Erythroblast (primary cell): ENCODE measurements at regions not wholly inside any gene's neighbourhood (a gene's known extent, or its start where the extent isn't known, plus 50 kb on each side); places are given as distances from the start of the nearest gene placed in this dataset.

Source experiments
- DNase-seq, 2 experiments: peaks; one replicate each; lab custom pipeline; 2025; lab: John Stamatoyannopoulos, UW
- GATA1 ChIP-seq: IDR thresholded peaks from 2 replicates; pipeline ENCODE4 v1.6.1; 2011; ENCODE audit warnings: low read depth, mild to moderate bottlenecking, control low read depth, low read length, moderate library complexity
- POLR2A ChIP-seq: IDR thresholded peaks from 2 replicates; pipeline ENCODE4 v1.6.1; 2011; ENCODE audit warnings: mild to moderate bottlenecking, low read length

- DNase-seq = no peak
- TF ChIP-seq POLR2A (no peak), GATA1 (no peak)
Measured at GRCh38 chr5:40334242-40334635, 345.5 kb upstream of the PTGER4 start.

GRCh38 chr5:40333459-40334241, 346.1 kb upstream of the PTGER4 start:
- DNase-seq = no peak
- TF ChIP-seq POLR2A = no peak
- TF ChIP-seq GATA1 = no peak

DNA sequence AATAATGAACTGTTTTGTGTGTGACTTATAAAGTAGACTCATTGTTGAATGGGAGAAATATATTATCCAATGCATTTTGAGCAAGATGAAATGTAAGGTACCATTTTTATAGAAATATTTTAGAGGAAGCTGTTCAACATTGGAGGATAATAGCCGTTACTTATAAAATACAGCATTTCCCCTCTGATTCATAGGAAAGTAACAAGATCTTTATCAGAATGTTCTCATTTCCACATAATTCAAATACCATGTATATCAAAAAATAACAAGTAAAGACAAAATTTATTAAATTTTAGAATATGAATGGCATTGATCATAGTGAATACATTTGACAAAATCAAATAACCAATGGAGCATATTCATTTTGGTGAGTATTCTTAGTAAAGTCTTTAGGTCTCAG, 346.7 kb upstream of the PTGER4 start:
- DNase-seq = no peak
- TF ChIP-seq GATA1 (no peak), POLR2A (no peak)

DNA sequence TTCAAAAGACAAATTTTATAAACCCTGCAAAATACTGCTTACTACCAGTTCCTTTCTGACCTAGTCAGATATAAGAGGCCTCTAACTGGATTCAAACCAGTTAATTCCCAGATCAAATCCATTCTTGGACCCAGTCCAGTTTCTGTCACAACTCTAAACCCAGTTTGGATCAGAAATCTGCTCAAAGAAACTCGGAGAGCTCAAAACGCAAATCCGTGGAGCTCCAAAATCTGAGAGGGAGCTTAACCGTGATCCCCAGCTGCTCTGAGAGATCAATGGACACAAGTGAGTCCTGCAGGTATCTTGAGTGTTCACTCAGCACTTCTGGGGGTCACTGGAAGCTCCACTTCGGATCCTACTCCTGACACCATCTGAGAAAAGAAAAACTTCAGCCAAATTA, 348.1 kb upstream of the PTGER4 start:
- no peak for DNase-seq
- TF ChIP-seq GATA1 = no peak
- TF ChIP-seq POLR2A = no peak

GRCh38 chr5:40321514-40321913, 358.2 kb upstream of the PTGER4 start:
- TF ChIP-seq GATA1 = no peak
- TF ChIP-seq POLR2A = no peak
- no peak for DNase-seq

DNA sequence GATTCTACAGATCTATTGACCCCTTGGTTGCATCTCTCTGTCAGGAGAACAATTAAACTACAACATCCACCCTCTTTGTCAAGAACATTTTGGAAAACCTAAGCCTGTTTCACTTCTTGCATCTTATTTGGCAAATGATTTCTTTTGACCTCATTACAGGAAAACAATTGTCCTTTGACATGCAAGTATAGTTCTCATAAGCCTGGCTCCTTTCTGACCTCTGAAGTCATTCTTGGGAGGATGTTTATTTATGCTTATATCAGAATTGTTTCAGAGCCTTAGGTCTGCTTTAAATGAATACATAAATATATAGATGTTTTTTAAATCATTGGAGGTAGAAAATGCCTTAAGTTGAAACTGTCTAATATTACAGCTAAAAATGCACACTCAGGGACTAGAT, 361.3 kb upstream of the PTGER4 start:
- no peak for DNase-seq
- TF ChIP-seq GATA1 = no peak
- no peak for TF ChIP-seq POLR2A

DNA sequence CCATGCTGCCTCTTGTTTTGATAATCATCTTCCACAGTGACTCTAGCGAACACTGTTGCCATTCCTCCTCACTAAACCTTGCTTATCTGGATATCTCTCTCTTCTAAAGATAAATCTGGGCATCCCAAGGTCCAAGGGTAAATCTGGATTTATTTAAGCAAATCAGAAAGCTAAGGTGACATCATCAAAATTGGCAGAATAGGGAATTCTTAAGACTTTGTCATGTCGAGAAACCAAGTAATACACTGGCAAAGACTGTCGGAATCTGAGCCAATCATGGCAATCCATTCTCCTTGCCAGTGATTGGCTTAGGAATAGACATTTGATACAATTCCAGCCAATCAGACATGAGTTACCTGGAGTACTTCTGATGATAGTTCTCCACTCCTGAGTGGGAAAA, 362.7 kb upstream of the PTGER4 start:
- TF ChIP-seq GATA1 (no peak), POLR2A (no peak)
- DNase-seq = no peak

DNA sequence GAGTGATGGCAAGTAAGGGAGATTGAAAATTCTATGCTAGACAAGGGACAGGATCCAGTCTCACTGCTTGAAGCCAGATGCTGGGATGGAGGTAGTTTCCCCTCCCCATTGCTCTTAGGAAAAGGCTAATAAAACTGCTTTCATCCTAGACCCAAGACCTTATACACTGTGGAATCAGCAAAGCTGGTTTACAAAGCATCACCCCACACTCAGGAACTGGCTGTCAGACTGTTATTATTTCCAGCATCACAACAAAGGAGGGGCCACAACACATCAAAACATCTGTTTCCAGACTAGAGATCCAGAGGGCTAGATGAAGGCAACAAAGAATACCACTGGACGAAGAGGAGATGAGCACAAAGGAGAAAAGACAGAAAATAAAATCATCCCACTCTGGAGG, 364.6 kb upstream of the PTGER4 start:
- no peak for DNase-seq
- no peak for TF ChIP-seq POLR2A
- no peak for TF ChIP-seq GATA1

DNA sequence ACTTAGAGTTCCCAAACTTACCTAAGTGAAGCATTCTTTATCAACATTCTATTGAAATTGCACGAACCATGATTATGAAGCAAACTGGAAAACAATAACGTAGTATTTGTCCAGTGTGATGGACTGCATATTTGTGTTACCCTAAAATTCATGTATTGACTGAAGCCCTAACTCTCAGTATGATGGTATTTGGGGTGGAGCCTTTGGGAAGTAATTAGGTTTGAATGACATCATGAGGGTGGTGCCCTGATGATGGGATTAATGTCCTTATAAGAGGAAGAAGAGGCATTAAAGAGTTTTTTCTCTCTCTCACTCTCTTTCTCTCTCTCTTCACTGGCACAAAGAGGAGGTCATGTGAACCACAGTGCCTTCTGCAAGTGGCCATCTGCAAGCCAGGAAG, 365.4 kb upstream of the PTGER4 start:
- DNase-seq = no peak
- TF ChIP-seq POLR2A = no peak
- no peak for TF ChIP-seq GATA1

DNA sequence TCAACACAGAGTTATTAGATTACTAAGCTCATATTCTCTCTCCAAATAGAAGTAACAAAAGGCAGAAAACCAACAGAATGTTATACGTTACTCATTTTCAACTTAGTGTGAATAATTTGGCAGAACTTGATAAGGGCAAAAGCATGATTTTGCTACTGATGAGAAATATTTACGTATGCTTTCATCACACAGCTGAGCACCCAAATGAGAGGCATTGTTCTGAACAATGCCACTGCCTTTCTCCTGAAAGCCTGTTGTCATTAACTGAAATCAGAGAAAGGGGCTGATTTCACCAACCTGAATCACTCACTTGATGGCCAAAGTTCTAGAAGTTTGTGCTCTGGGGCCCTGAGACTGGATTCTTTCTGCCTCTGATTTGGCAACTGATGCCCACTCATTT, 367.5 kb upstream of the PTGER4 start:
- TF ChIP-seq POLR2A (no peak), GATA1 (no peak)
- DNase-seq = no peak

- TF ChIP-seq POLR2A = no peak
- no peak for TF ChIP-seq GATA1
- DNase-seq = no peak
Measured at GRCh38 chr5:40309851-40310250, 369.9 kb upstream of the PTGER4 start.

DNA sequence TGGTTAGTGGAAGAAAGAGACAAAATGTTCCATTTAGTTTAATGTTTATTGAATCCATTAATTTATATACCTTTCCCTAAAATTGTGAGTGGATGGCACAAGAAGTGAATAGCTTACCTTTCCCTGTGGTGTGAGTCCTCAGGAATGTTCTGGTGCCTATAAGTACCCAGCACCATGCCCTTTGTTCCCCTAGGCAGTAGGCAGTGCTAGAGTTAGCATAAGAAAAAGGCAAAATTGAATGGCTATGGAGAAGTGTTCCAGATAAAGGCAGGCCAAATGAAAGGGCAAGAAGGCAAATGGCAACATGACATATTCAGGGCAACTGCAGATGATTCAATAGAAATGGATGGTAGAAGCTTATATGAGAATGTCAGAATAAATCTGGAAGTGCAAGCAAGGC, 370.8 kb upstream of the PTGER4 start:
- TF ChIP-seq GATA1 (no peak), POLR2A (no peak)

GRCh38 chr5:40307920-40308319, 371.8 kb upstream of the PTGER4 start:
- TF ChIP-seq POLR2A = no peak
- no peak for TF ChIP-seq GATA1

More for the DNA sequence above, 370.8 kb upstream of the PTGER4 start:
- no peak for DNase-seq

GRCh38 chr5:40306869-40307487, 372.7 kb upstream of the PTGER4 start:
- TF ChIP-seq POLR2A = no peak
- TF ChIP-seq GATA1 = no peak
- DNase-seq = no peak

More at GRCh38 chr5:40307920-40308319, 371.8 kb upstream of the PTGER4 start:
- DNase-seq = no peak
